Neuronal stem cell (in vitro differentiated cells): ENCODE measurements at regions not wholly inside any gene's neighbourhood (a gene's known extent, or its start where the extent isn't known, plus 50 kb on each side); places are given as distances from the start of the nearest gene placed in this dataset.

Experiments
- DNase-seq: peaks from one replicate; pipeline ENCODE4 v3.0.0-alpha.2; 2013; ENCODE audit warnings: low spot score
- H2AFZ ChIP-seq: one replicate; pipeline ENCODE4 v1.6.1; 2013; ENCODE audit warnings: mild to moderate bottlenecking, low read length, inconsistent platforms
- H2AK5ac ChIP-seq: 2 replicates; pipeline ENCODE4 v1.6.1; 2013; ENCODE audit warnings: low read depth, mild to moderate bottlenecking, inconsistent platforms, low read length, moderate library complexity, mixed read lengths
- H2BK120ac ChIP-seq: 2 replicates; pipeline ENCODE4 v1.6.1; 2013; ENCODE audit warnings: low read depth, mild to moderate bottlenecking, inconsistent platforms, low read length, moderate library complexity, mixed read lengths
- H2BK12ac ChIP-seq: one replicate; pipeline ENCODE4 v1.6.1; 2013; ENCODE audit warnings: low read length, inconsistent platforms
- H2BK15ac ChIP-seq: 2 replicates; pipeline ENCODE4 v1.6.1; 2013; ENCODE audit warnings: mild to moderate bottlenecking, low read length, inconsistent platforms, mixed read lengths
- H2BK5ac ChIP-seq: one replicate; pipeline ENCODE4 v1.6.1; 2013; ENCODE audit warnings: inconsistent platforms, mild to moderate bottlenecking, low read length, moderate library complexity
- H3K14ac ChIP-seq: one replicate; pipeline ENCODE4 v1.6.1; 2013; ENCODE audit warnings: low read length, inconsistent platforms
- H3K18ac ChIP-seq: 2 replicates; pipeline ENCODE4 v1.6.1; 2013; ENCODE audit warnings: low read length, inconsistent platforms
- H3K23ac ChIP-seq: 2 replicates; pipeline ENCODE4 v1.6.1; 2013; ENCODE audit warnings: low read depth, mild to moderate bottlenecking, mixed read lengths, low read length, inconsistent platforms; ENCODE audit not compliant: poor library complexity
- H3K27ac ChIP-seq: replicated peaks from 3 replicates; pipeline ENCODE4 v1.5.1; 2013; ENCODE audit warnings: low read length, inconsistent platforms
- H3K27me3 ChIP-seq, 3 experiments: 2 replicates each; pipeline ENCODE4 v1.6.1; 2013; ENCODE audit warnings: low read length in 3 of 3, mild to moderate bottlenecking in 2 of 3, inconsistent platforms in 1 of 3, low read depth in 1 of 3, mixed read lengths in 1 of 3, moderate library complexity in 1 of 3; ENCODE audit not compliant: control insufficient read depth in 3 of 3, insufficient read depth in 3 of 3
- H3K36me3 ChIP-seq, 2 donors: replicated peaks in 1 of 2; 2 replicates each; pipeline ENCODE4 v1.6.1; 2013; ENCODE audit warnings: low read length in 2 of 2; ENCODE audit not compliant: control insufficient read depth in 2 of 2, insufficient read depth in 2 of 2
- H3K4ac ChIP-seq: 2 replicates; pipeline ENCODE4 v1.6.1; 2013; ENCODE audit warnings: inconsistent platforms, mild to moderate bottlenecking, low read length, moderate library complexity
- H3K4me1 ChIP-seq, 2 donors: 1 replicate in 1 of 2; 2 replicates in 1 of 2; pipeline ENCODE4 v1.6.1; 2013; ENCODE audit warnings: low read length in 2 of 2, low read depth in 1 of 2; ENCODE audit not compliant: control insufficient read depth in 2 of 2, insufficient read depth in 1 of 2
- H3K4me2 ChIP-seq: one replicate; pipeline ENCODE4 v1.6.1; 2013; ENCODE audit warnings: mild to moderate bottlenecking, low read length, inconsistent platforms; ENCODE audit not compliant: insufficient read depth, poor library complexity, severe bottlenecking
- H3K4me3 ChIP-seq, 2 donors: 2 replicates each; pipeline ENCODE4 v1.5.1; 2013; ENCODE audit warnings: low read length in 2 of 2, mild to moderate bottlenecking in 2 of 2, inconsistent platforms in 1 of 2, moderate library complexity in 1 of 2
- H3K79me1 ChIP-seq: one replicate; pipeline ENCODE4 v1.6.1; 2013; ENCODE audit warnings: low read depth, mild to moderate bottlenecking, inconsistent platforms, low read length, moderate library complexity
- H3K9ac ChIP-seq: one replicate; pipeline ENCODE4 v1.6.1; 2013; ENCODE audit warnings: mild to moderate bottlenecking, low read depth, low read length, inconsistent platforms; ENCODE audit not compliant: poor library complexity
- H3K9me3 ChIP-seq, 2 donors: replicated peaks in 1 of 2; 2 replicates each; pipeline versions ENCODE3 to v1.6.1; 2013; ENCODE audit warnings: low read length in 2 of 2, mild to moderate bottlenecking in 2 of 2, inconsistent platforms in 1 of 2, low read depth in 1 of 2, mixed read lengths in 1 of 2, moderate library complexity in 1 of 2; ENCODE audit not compliant: control insufficient read depth in 2 of 2, insufficient read depth in 1 of 2
- H4K8ac ChIP-seq: one replicate; pipeline ENCODE4 v1.6.1; 2013; ENCODE audit warnings: low read depth, mild to moderate bottlenecking, inconsistent platforms, low read length, moderate library complexity
- H4K91ac ChIP-seq: one replicate; pipeline ENCODE4 v1.6.1; 2013; ENCODE audit warnings: low read length, low read depth, mild to moderate bottlenecking, inconsistent platforms; ENCODE audit not compliant: poor library complexity
- WGBS, 2 donors: extraction: QIAGEN DNeasy Blood & Tissue Kit; methylation state at CpG; one replicate each; pipeline ENCODE4 v1.1.7; 2013; ENCODE audit warnings: missing lambda C conversion rate in 2 of 2, mixed read lengths in 1 of 2; ENCODE audit not compliant: insufficient read length in 2 of 2, insufficient replicate concordance in 1 of 2; ENCODE audit errors: extremely low coverage in 2 of 2; 5-methylcytosine and 5-hydroxymethylcytosine counted together

- Histone ChIP-seq H3K18ac (no peak overlapping the region), H2BK15ac (no peak overlapping the region), H2BK120ac (no peak overlapping the region), H3K27ac (peak overlapping the region; percentile 53), H2AK5ac (no peak overlapping the region), H3K9ac (no peak overlapping the region), H4K8ac (no peak overlapping the region), H3K14ac (no peak overlapping the region), H3K4me2 (no peak overlapping the region), H3K27me3 (no peaks in the 10 kb centered on the region), H2AFZ (no peak overlapping the region), H3K23ac (no peak overlapping the region), H3K4me1 (peaks cover 0 to 4% of the 10 kb centered on the region in 2 donors), H3K4ac (no peak overlapping the region), H2BK12ac (no peak overlapping the region), H2BK5ac (no peak overlapping the region), H3K9me3 (no peaks in the 10 kb centered on the region), H3K36me3 (no peaks in the 10 kb centered on the region), H3K4me3 (no peak overlapping the region), H3K79me1 (no peaks in the 10 kb centered on the region), H4K91ac (no peak overlapping the region)
- peak; percentile 40 for DNase-seq
- no CpG with 5 or more reads among the region's 2 CpGs for WGBS, 2 donors
Measured at GRCh38 chr3:34725774-34726173, 913.6 kb upstream of the ARPP21 start.

GRCh38 chr3:34727700-34728099, 911.6 kb upstream of the ARPP21 start:
- Histone ChIP-seq H4K8ac (no peak overlapping the region), H2BK120ac (no peak overlapping the region), H4K91ac (no peak overlapping the region), H2BK5ac (no peak overlapping the region), H3K36me3 (no peaks in the 10 kb centered on the region), H3K14ac (no peak overlapping the region), H2AFZ (no peak overlapping the region), H2AK5ac (no peak overlapping the region), H3K9ac (no peak overlapping the region), H3K23ac (no peak overlapping the region), H2BK12ac (no peak overlapping the region), H3K4me3 (no peak overlapping the region), H3K79me1 (no peaks in the 10 kb centered on the region), H3K27me3 (no peaks in the 10 kb centered on the region), H3K4me2 (no peak overlapping the region), H3K27ac (no peak overlapping the region), H3K9me3 (no peaks in the 10 kb centered on the region), H3K18ac (no peak overlapping the region), H3K4me1 (peaks cover 0 to 8% of the 10 kb centered on the region in 2 donors), H3K4ac (no peak overlapping the region), H2BK15ac (no peak overlapping the region)
- no CpG with 5 or more reads among the region's 2 CpGs for WGBS, 2 donors
- DNase-seq: no peak

GRCh38 chr3:34742151-34742550, 897.2 kb upstream of the ARPP21 start:
- no peak overlapping the region for H3K23ac ChIP-seq
- no CpG with 5 or more reads among the region's 1 CpG for WGBS, 2 donors
- no peak overlapping the region for H3K9ac ChIP-seq
- no peak overlapping the region for H4K8ac ChIP-seq
- no peak overlapping the region for H2BK120ac ChIP-seq
- DNase-seq: no peak
- no peak overlapping the region for H3K18ac ChIP-seq
- H3K9me3 ChIP-seq: peaks cover 0 to 2% of the 10 kb centered on the region in 2 donors
- no peaks in the 10 kb centered on the region for H3K79me1 ChIP-seq
- H3K36me3 ChIP-seq: no peaks in the 10 kb centered on the region
- no peak overlapping the region for H2BK5ac ChIP-seq
- no peak overlapping the region for H2AFZ ChIP-seq
- no peaks in the 10 kb centered on the region for H3K4me1 ChIP-seq
- H3K4ac ChIP-seq: no peak overlapping the region
- H3K14ac ChIP-seq: no peak overlapping the region
- H2AK5ac ChIP-seq: no peak overlapping the region
- H4K91ac ChIP-seq: no peak overlapping the region
- H3K4me3 ChIP-seq: no peak overlapping the region
- no peak overlapping the region for H3K27ac ChIP-seq
- no peak overlapping the region for H2BK12ac ChIP-seq
- no peak overlapping the region for H3K4me2 ChIP-seq
- H2BK15ac ChIP-seq: no peak overlapping the region
- no peaks in the 10 kb centered on the region for H3K27me3 ChIP-seq

- H4K8ac ChIP-seq: no peak overlapping the region
- H2AK5ac ChIP-seq: peak overlapping the region; percentile 70
- H2BK15ac ChIP-seq: no peak overlapping the region
- no peaks in the 10 kb centered on the region for H3K36me3 ChIP-seq
- no peak overlapping the region for H3K4ac ChIP-seq
- no peak overlapping the region for H3K27ac ChIP-seq
- H4K91ac ChIP-seq: no peak overlapping the region
- no peak overlapping the region for H3K4me3 ChIP-seq
- H3K27me3 ChIP-seq: no peaks in the 10 kb centered on the region
- H3K14ac ChIP-seq: no peak overlapping the region
- peak overlapping the region; percentile 41 for H2BK12ac ChIP-seq
- H3K4me1 ChIP-seq: no peaks in the 10 kb centered on the region
- H2AFZ ChIP-seq: no peak overlapping the region
- H3K9me3 ChIP-seq: peaks cover 0 to 2% of the 10 kb centered on the region in 2 donors
- H3K4me2 ChIP-seq: no peak overlapping the region
- no peak overlapping the region for H2BK120ac ChIP-seq
- DNase-seq: no peak
- WGBS, 2 donors: no CpG with 5 or more reads among the region's 9 CpGs
- peak overlapping the region; percentile 54 for H2BK5ac ChIP-seq
- no peak overlapping the region for H3K9ac ChIP-seq
- no peaks in the 10 kb centered on the region for H3K79me1 ChIP-seq
- H3K18ac ChIP-seq: peak overlapping the region; percentile 83
- no peak overlapping the region for H3K23ac ChIP-seq
Measured at GRCh38 chr3:34758630-34759261, 880.6 kb upstream of the ARPP21 start.
